ENCODE measurements at regions not wholly inside any gene's neighbourhood (a gene's known extent, or its start where the extent isn't known, plus 50 kb on each side); places are given as distances from the start of the nearest gene placed in this dataset.

- TF ChIP-seq EZH2 (IDR thresholded peaks at IDR 0.05): no peak
- no peak for TF ChIP-seq POLR2AphosphoS5 (IDR thresholded peaks at IDR 0.05; ENCODE audit: borderline replicate concordance, low read depth, low read length)
Measured at GRCh38 chr21:38590449-38591217, 92.4 kb upstream of the ERG start.
